SW 1271 (cell line): ENCODE measurements at regions not wholly inside any gene's neighbourhood (a gene's known extent, or its start where the extent isn't known, plus 50 kb on each side); places are given as distances from the start of the nearest gene placed in this dataset.
"Not testable (repeated sequence)": the region's sequence is repeated elsewhere in the genome, so short reads cannot be mapped to it uniquely, and the experiment has no call there.

Experiments
- DNase-seq, 2 experiments: peaks; one replicate each; lab custom pipeline; 2025; lab: John Stamatoyannopoulos, UW

DNA sequence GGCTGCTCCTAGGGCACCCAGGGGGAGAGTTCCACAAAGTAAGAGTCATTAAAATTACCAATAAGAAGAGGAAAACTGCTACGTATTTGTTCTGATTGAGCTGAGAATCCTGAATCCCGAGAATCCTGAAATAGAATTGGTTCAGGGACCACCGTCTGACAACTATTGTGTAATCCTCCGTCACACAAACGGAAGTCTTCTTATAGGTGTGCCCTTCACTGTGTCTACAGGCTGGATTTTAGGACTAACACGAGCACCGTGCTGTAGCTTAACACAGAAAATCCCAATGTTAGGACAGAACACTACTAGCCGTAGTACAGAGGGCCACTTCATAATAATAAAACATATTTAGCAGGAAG is 50.6 kb upstream of the RNF182 start:
- DNase-seq = no peak

DNA sequence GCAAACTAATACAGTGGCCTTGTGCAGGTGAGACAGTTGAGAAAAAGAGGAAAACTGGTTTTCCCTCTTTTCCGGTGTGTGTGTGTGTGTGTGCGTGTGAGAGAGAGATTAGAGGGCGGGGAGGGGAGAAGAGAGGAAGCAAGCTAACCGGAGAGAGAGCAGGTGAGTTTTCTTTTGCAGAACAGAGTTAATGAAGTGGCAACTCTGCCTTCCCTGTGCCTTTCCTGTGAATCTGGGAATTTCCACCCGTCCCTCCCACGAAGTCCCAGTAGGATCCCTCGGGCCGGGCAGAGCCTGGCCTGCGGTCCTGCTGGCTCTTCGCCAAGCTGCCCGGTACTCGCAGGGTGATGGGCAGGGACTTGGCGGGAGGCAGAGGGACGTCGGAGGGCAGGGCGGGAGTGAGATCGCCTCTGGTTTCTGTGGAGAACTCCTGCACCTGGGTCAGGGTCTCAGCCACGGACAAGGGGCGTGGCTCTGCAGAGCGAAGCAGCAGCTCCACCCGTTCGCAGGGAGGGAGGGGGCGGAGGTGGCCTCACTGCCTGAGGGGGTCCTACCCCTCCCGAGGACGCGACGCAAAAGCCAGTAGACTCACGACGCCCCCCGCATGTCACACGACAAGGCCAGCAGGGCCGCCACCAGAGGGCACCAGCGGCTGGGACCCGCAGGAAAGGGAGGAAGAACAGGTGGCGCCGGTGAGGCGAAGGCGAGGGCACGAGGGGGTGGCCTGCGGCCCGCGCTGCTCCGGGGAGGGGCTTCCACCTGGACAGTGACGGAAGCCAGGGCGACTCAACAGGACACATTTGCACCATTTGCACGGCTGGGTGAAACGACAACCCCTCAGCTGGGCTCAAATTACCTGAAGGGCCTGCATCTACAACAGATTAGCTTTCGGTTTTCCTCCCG is 51.2 kb upstream of the RNF182 start:
- peak; percentile 22 to 47 for DNase-seq

DNA sequence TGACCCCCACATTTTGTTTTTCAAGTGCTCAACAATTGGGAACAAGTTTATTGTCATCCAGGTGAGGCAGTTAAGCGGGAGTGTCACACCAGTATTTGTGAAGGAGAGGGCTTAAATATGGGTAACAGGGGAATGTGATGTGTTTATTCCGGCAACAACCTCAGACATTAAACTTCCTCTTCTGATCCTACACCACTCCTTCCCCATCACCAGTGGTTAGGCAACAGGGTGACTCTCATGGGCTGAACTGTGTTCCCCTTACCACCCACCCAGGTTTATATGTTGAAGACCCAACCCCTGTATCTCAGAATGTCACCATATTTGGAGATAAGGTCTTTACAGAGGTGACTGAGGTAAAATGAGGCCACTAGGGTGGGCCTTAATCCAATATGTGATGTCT is 52.1 kb upstream of the RNF182 start:
- no peak for DNase-seq

DNA sequence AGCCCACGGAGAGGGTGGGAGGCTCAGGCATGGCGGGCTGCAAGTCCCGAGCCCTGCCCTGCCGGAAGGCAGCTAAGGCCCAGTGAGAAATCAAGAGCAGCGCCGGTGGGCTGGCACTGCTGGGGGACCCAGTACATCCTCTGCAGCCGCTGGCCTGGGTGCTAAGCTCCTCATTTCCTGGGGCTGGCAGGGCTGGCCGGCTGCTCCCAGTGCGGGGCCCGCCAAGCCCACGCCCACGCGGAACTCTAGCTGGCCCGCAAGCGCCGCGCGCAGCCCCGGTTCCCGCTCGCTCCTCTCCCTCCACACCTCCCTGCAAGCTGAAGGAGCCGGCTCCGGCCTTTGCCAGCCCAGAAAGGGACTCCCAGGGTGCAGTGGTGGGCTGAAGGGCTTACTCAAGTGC is 52.7 kb upstream of the RNF182 start:
- DNase-seq = not testable (repeated sequence)

DNA sequence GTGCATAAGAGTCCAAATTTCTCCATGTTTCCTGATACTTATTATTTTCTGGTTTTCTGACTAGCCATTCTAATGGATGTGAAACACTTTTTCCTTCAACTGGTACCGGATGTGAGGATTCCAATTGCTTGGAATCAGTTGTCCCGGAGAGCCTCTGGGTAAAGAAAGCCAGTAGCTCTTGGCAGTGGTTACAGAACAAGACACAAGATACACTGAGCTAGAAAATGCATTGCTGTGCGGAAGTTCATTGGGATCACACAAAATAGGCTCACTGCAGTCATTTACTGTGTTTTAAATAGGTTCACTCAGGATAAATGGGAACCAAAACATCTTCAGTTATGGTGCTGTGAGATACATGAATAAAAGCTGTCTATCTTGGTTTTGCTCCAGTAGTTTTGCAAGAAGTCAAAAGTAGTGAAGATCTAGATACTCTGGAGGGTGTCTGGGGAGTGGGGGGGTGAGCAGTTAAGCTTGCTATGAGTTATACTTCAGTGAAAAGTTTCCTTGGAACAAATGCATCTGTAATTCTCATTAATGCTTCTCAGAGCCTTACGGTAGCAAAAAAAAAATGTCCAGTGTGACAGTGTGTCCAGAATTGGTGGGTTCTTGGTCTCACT is 54.4 kb upstream of the RNF182 start:
- no peak for DNase-seq

DNA sequence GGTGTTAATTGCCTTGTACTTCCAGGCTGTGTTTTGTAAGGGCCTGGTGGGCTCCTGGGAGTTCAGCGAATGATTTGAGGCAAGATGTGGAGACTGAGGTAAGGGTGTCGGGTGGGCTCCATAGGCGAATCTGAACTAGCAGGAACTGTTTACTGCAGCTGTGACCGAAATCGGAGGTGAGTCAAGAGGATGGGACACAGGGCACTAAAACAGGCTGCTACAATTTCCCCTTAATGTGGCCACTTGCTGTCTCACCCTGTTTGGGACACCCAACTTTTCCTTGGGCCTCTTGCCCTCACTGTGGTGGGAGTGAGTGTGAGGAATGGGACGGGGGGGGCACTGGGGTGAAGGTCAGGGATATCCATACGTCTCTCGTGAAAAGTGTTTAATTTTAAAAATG is 53.9 kb upstream of the MCUR1 start:
- DNase-seq = no peak

DNA sequence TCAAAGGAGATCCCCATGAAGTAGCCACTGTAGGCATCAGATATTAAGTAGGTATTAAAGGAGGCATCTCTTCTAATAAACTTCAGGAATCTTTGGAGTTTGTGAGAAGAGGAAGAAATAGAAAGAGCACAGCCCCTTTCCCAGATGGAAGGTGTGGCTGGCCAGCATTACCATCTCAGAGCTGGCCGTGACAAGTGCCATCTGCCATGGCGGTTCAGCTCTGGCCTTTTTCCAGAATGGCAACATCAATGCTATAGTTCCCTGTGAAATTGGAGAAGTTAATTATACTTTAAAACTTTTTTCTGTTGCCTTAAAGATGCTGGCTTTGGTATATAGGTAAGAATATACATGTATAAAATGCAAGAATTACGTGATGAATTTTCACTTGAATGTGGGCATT is 51.9 kb upstream of the MCUR1 start:
- no peak for DNase-seq

DNA sequence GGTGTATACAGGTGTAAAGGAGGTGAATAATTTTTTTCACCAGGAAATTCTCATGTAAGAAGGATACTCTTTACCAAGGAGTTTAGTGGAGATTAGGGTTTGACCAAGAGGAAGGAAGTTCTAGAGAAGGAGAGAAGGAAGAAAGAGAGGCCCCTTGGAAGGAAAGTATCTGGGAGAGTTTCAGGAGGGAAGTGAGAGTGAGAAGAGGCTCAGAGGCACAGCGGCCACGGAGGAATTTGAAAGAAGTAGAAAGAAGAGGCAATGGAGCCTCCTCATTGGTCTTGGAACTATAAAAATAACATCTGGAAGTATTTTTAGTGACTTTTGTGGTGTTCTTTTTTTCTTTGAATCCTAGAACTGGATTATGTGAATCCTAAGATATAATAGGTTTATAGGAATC is 50.8 kb upstream of the MCUR1 start:
- DNase-seq = no peak

DNA sequence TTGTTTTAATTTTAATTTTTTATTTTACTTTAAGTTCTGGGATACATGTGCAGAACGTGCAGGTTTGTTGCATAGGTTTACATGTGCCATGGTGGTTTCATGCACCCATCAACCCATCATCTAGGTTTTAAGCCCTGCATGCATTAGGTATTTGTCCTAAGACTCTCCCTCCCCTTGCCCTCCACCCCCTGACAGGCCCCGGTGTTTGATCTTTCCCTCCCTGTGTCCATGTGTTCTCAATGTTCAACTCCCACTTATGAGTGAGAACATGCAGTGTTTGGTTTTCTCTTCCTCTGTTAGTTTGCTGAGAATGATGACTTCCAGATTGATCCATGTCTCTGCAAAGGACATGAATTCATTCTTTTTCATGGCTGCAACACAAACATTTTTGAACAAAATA is 50.3 kb upstream of the MCUR1 start:
- DNase-seq = not testable (repeated sequence)
